Fibroblast of pulmonary artery (primary cell): ENCODE measurements at regions not wholly inside any gene's neighbourhood (a gene's known extent, or its start where the extent isn't known, plus 50 kb on each side); places are given as distances from the start of the nearest gene placed in this dataset.

Source experiments
- DNase-seq: peaks from one replicate; pipeline ENCODE4 v3.0.0-alpha.2; 2010; ENCODE audit warnings: low read depth
- H3K4me3 ChIP-seq: replicated peaks from 2 replicates; pipeline ENCODE4 v1.5.1; 2011; ENCODE audit warnings: low read depth, mild to moderate bottlenecking, control low read depth, low read length, moderate library complexity
- CTCF ChIP-seq: IDR thresholded peaks from 2 replicates; pipeline ENCODE4 v1.5.1; 2011; ENCODE audit warnings: mild to moderate bottlenecking, control low read depth, low read length, inconsistent platforms; ENCODE audit errors: missing control alignments

- no peak overlapping the region for H3K4me3 ChIP-seq
- no peak for TF ChIP-seq CTCF
- DNase-seq: no peak
Observed at GRCh38 chr1:163656095-163656759, 334.5 kb downstream of the NUF2 start.

- no peak for DNase-seq
- TF ChIP-seq CTCF: no peak
- no peak overlapping the region for H3K4me3 ChIP-seq
Observed at GRCh38 chr1:163657719-163658118, 336.0 kb downstream of the NUF2 start.

GRCh38 chr1:163661391-163661790, 339.6 kb downstream of the NUF2 start:
- no peak for DNase-seq
- TF ChIP-seq CTCF: no peak
- H3K4me3 ChIP-seq: no peak overlapping the region

- no peak for DNase-seq
- TF ChIP-seq CTCF: no peak
- no peak overlapping the region for H3K4me3 ChIP-seq
Observed at GRCh38 chr1:163664671-163665335, 343.0 kb downstream of the NUF2 start.

GRCh38 chr1:163668472-163668871, 346.7 kb downstream of the NUF2 start:
- TF ChIP-seq CTCF: no peak
- no peak for DNase-seq
- H3K4me3 ChIP-seq: no peak overlapping the region

GRCh38 chr1:163670989-163671757, 349.4 kb downstream of the NUF2 start:
- DNase-seq: no peak
- no peak overlapping the region for H3K4me3 ChIP-seq
- TF ChIP-seq CTCF: no peak
